ENCODE measurements at regions not wholly inside any gene's neighbourhood (a gene's known extent, or its start where the extent isn't known, plus 50 kb on each side); places are given as distances from the start of the nearest gene placed in this dataset.

- POLR2A ChIA-PET = no interaction called here
- peak; percentile 55 to 64; a peak in 3 of 4 replicates for TF ChIP-seq CEBPB (IDR thresholded peaks at IDR 0.05)
- no peak for TF ChIP-seq JUN (IDR thresholded peaks at IDR 0.05)
- Histone ChIP-seq H3K4me3 (no peak overlapping the region), H3K9me3 (no peaks in the 10 kb centered on the region), H3K4me1 (peaks cover 63% of the 10 kb centered on the region), H3K4me2 (no peak overlapping the region), H3K27ac (peak overlapping the region in 1 of 2 experiments; percentile 92; a peak in 3 of 6 replicates)
- FAIRE-seq (no peak), DNase-seq (ENCODE audit: low read depth in 1 of 2, low spot score in 1 of 2) (no peak), ATAC-seq (no peak)
- CTCF ChIA-PET = no interaction called here
- WGBS (ENCODE audit: missing lambda C conversion rate) = 88% methylated on average over 3 of the region's 3 CpGs
These were observed 176.5 kb downstream of the NUFIP1 start for GRCh38 chr13:44812818-44813217.

DNA sequence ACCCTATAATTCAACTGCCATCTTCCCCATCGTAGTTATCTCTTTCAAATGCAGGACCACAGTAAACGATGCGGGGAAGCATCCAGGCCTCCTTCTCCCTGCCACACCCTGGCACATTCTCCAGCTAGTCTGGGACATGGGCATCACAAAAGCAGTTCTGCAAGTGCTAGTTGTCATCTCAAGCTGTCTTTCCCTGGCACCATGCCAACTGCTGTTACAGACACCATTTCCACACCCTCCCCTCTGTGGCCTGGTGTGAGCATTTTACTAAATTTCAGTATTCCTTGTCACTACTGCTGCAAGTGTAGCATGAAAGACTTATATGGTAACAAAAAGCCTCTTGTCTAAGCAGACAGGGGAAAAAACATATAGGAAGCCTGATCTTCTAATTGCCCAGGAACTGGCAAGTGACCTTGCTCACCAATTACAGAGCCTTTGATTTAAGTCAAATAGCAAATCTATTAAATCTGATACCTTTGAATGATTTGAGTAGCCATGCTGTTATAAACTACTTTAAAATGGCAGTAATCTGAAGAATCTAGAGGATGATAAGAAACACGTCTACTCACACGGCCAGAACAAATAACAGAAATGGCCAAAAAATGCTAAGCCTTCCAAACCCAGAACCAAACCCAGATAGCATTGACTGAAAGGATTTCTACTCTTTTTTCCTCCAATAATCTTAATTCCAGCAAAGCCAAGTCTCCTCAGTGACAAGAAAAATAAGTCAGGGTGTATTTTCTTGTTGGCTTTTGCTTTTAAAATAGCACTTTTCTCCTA lies 179.0 kb downstream of the NUFIP1 start:
- no peaks in the 10 kb centered on the region for H3K9me3 ChIP-seq
- DNase-seq (ENCODE audit: low read depth in 1 of 2, low spot score in 1 of 2) (peak in 1 of 2 experiments; percentile 19), ATAC-seq (no peak), FAIRE-seq (no peak)
- peaks cover 39% of the 10 kb centered on the region for H3K4me1 ChIP-seq
- CTCF ChIA-PET = no interaction called here
- WGBS (ENCODE audit: missing lambda C conversion rate) = 68% methylated on average over 5 of the region's 5 CpGs
- TF ChIP-seq MYC (IDR thresholded peaks at IDR 0.05; ENCODE audit: borderline replicate concordance, low read length) (no peak), MAFK (IDR thresholded peaks at IDR 0.05; ENCODE audit: partially characterized antibody) (no peak), JUNB (IDR thresholded peaks at IDR 0.05) (no peak), HOXA7 (CRISPR knock-in tag; IDR thresholded peaks at IDR 0.05) (no peak), ELK1 (IDR thresholded peaks at IDR 0.05; ENCODE audit: low read depth, low read length) (no peak), POLR2AphosphoS2 (conservative IDR thresholded peaks at IDR 0.05; ENCODE audit: low read length) (no peak), HDAC2 (IDR thresholded peaks at IDR 0.05) (no peak), EHF (CRISPR knock-in tag; IDR thresholded peaks at IDR 0.05) (no peak), MAZ (IDR thresholded peaks at IDR 0.05; ENCODE audit: borderline replicate concordance, low read depth, low read length) (no peak), POLR2A (IDR thresholded peaks at IDR 0.05; ENCODE audit: low read length) (no peak), KDM1A (IDR thresholded peaks at IDR 0.05; ENCODE audit: low read depth) (no peak), TFCP2L1 (CRISPR knock-in tag; IDR thresholded peaks at IDR 0.05) (no peak), EHMT2 (IDR thresholded peaks at IDR 0.05; ENCODE audit: low read depth) (no peak), RNF2 (IDR thresholded peaks at IDR 0.05; ENCODE audit: borderline replicate concordance, low read depth) (no peak), HEYL (CRISPR knock-in tag; IDR thresholded peaks at IDR 0.05) (no peak), ESRRA (IDR thresholded peaks at IDR 0.05; ENCODE audit: borderline replicate concordance, low read length) (no peak), RCOR1 (IDR thresholded peaks at IDR 0.05; ENCODE audit: low read depth, low read length) (no peak)
- TF ChIP-seq, protein P1, sequence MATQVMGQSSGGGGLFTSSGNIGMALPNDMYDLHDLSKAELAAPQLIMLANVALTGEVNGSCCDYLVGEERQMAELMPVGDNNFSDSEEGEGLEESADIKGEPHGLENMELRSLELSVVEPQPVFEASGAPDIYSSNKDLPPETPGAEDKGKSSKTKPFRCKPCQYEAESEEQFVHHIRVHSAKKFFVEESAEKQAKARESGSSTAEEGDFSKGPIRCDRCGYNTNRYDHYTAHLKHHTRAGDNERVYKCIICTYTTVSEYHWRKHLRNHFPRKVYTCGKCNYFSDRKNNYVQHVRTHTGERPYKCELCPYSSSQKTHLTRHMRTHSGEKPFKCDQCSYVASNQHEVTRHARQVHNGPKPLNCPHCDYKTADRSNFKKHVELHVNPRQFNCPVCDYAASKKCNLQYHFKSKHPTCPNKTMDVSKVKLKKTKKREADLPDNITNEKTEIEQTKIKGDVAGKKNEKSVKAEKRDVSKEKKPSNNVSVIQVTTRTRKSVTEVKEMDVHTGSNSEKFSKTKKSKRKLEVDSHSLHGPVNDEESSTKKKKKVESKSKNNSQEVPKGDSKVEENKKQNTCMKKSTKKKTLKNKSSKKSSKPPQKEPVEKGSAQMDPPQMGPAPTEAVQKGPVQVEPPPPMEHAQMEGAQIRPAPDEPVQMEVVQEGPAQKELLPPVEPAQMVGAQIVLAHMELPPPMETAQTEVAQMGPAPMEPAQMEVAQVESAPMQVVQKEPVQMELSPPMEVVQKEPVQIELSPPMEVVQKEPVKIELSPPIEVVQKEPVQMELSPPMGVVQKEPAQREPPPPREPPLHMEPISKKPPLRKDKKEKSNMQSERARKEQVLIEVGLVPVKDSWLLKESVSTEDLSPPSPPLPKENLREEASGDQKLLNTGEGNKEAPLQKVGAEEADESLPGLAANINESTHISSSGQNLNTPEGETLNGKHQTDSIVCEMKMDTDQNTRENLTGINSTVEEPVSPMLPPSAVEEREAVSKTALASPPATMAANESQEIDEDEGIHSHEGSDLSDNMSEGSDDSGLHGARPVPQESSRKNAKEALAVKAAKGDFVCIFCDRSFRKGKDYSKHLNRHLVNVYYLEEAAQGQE (IDR thresholded peaks at IDR 0.05) = no peak
- TF ChIP-seq, protein P2, sequence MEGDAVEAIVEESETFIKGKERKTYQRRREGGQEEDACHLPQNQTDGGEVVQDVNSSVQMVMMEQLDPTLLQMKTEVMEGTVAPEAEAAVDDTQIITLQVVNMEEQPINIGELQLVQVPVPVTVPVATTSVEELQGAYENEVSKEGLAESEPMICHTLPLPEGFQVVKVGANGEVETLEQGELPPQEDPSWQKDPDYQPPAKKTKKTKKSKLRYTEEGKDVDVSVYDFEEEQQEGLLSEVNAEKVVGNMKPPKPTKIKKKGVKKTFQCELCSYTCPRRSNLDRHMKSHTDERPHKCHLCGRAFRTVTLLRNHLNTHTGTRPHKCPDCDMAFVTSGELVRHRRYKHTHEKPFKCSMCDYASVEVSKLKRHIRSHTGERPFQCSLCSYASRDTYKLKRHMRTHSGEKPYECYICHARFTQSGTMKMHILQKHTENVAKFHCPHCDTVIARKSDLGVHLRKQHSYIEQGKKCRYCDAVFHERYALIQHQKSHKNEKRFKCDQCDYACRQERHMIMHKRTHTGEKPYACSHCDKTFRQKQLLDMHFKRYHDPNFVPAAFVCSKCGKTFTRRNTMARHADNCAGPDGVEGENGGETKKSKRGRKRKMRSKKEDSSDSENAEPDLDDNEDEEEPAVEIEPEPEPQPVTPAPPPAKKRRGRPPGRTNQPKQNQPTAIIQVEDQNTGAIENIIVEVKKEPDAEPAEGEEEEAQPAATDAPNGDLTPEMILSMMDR (IDR thresholded peaks at IDR 0.05) = no peak
- POLR2A ChIA-PET = no interaction called here
- H3K4me2 ChIP-seq = peak overlapping the region; percentile 54
- no peak overlapping the region for H3K4me3 ChIP-seq
- H3K27ac ChIP-seq = peak overlapping the region; percentile 27 to 58
